ENCODE measurements at regions not wholly inside any gene's neighbourhood (a gene's known extent, or its start where the extent isn't known, plus 50 kb on each side); places are given as distances from the start of the nearest gene placed in this dataset.

GRCh38 chr2:163324677-163325076 lies 411.1 kb downstream of the FIGN start:
- Histone ChIP-seq H3K9ac (ENCODE audit: insufficient read length, low read depth) (no peak overlapping the region), H3K9me3 (ENCODE audit: insufficient read depth, low read length) (no peaks in the 10 kb centered on the region), H3K4me1 (ENCODE audit: insufficient read depth, insufficient read length) (no peaks in the 10 kb centered on the region), H3K36me3 (ENCODE audit: insufficient read depth, insufficient read length, low read length) (no peaks in the 10 kb centered on the region), H3K27me3 (ENCODE audit: insufficient read depth, insufficient read length) (no peaks in the 10 kb centered on the region), H3K4me3 (ENCODE audit: insufficient read length, low read depth) (no peak overlapping the region)
- no peak for DNase-seq (ENCODE audit: low read depth, low spot score)
- TF ChIP-seq SUZ12 (IDR thresholded peaks at IDR 0.05; ENCODE audit: extremely low read depth, insufficient read depth, insufficient read length) (no peak), ZNF274 (IDR thresholded peaks at IDR 0.05; ENCODE audit: low read depth, low read length) (no peak), YY1 (IDR thresholded peaks at IDR 0.05; ENCODE audit: insufficient read depth, insufficient read length) (no peak)

- no peak for TF ChIP-seq ZNF274 (IDR thresholded peaks at IDR 0.05; ENCODE audit: low read depth, low read length)
- no peak for TF ChIP-seq YY1 (IDR thresholded peaks at IDR 0.05; ENCODE audit: insufficient read depth, insufficient read length)
- no peak for TF ChIP-seq SUZ12 (IDR thresholded peaks at IDR 0.05; ENCODE audit: extremely low read depth, insufficient read depth, insufficient read length)
- no peak for DNase-seq (ENCODE audit: low read depth, low spot score)
- Histone ChIP-seq H3K9me3 (ENCODE audit: insufficient read depth, low read length) (no peaks in the 10 kb centered on the region; the same call in 1 of the 2 replicates), H3K4me1 (ENCODE audit: insufficient read depth, insufficient read length) (no peaks in the 10 kb centered on the region), H3K9ac (ENCODE audit: insufficient read length, low read depth) (no peak overlapping the region), H3K36me3 (ENCODE audit: insufficient read depth, insufficient read length, low read length) (no peaks in the 10 kb centered on the region), H3K27me3 (ENCODE audit: insufficient read depth, insufficient read length) (no peaks in the 10 kb centered on the region), H3K4me3 (ENCODE audit: insufficient read length, low read depth) (no peak overlapping the region)
Measured at GRCh38 chr2:163319006-163319405, 416.8 kb downstream of the FIGN start.

GRCh38 chr2:163314712-163315111 lies 421.1 kb downstream of the FIGN start:
- Histone ChIP-seq H3K27me3 (ENCODE audit: insufficient read depth, insufficient read length) (no peaks in the 10 kb centered on the region), H3K36me3 (ENCODE audit: insufficient read depth, insufficient read length, low read length) (no peaks in the 10 kb centered on the region), H3K4me3 (ENCODE audit: insufficient read length, low read depth) (no peak overlapping the region), H3K4me1 (ENCODE audit: insufficient read depth, insufficient read length) (no peaks in the 10 kb centered on the region), H3K9me3 (ENCODE audit: insufficient read depth, low read length) (no peaks in the 10 kb centered on the region; the same call in 1 of the 2 replicates), H3K9ac (ENCODE audit: insufficient read length, low read depth) (no peak overlapping the region)
- TF ChIP-seq SUZ12 (IDR thresholded peaks at IDR 0.05; ENCODE audit: extremely low read depth, insufficient read depth, insufficient read length) = no peak
- TF ChIP-seq YY1 (IDR thresholded peaks at IDR 0.05; ENCODE audit: insufficient read depth, insufficient read length) = no peak
- TF ChIP-seq ZNF274 (IDR thresholded peaks at IDR 0.05; ENCODE audit: low read depth, low read length) = no peak
- DNase-seq (ENCODE audit: low read depth, low spot score) = no peak

DNA sequence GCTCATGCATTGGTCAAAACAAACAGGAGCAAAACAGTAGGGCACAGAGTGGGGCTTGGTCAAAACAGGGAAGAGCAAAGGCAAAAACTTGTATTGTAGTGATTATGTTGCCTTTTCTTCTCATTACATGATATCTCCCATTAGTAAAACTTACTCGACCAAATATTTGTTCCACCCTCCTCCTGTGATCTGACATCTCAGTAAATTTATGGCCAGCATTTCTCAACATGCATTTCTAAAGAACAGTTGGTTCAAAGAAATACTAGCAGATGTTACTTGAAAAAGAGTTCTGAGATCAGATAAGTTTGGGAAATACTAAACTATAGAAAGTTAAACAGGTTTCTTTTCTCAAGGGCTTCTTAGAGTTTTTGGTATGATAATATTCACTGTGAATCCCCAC lies 423.1 kb downstream of the FIGN start:
- no peak for TF ChIP-seq ZNF274 (IDR thresholded peaks at IDR 0.05; ENCODE audit: low read depth, low read length)
- TF ChIP-seq SUZ12 (IDR thresholded peaks at IDR 0.05; ENCODE audit: extremely low read depth, insufficient read depth, insufficient read length) = no peak
- no peak for TF ChIP-seq YY1 (IDR thresholded peaks at IDR 0.05; ENCODE audit: insufficient read depth, insufficient read length)
- Histone ChIP-seq H3K4me1 (ENCODE audit: insufficient read depth, insufficient read length) (no peaks in the 10 kb centered on the region), H3K9ac (ENCODE audit: insufficient read length, low read depth) (no peak overlapping the region), H3K36me3 (ENCODE audit: insufficient read depth, insufficient read length, low read length) (no peaks in the 10 kb centered on the region), H3K27me3 (ENCODE audit: insufficient read depth, insufficient read length) (no peaks in the 10 kb centered on the region), H3K4me3 (ENCODE audit: insufficient read length, low read depth) (no peak overlapping the region), H3K9me3 (ENCODE audit: insufficient read depth, low read length) (no peaks in the 10 kb centered on the region; the same call in 1 of the 2 replicates)
- no peak for DNase-seq (ENCODE audit: low read depth, low spot score)

GRCh38 chr2:163306647-163307046 lies 429.2 kb downstream of the FIGN start:
- TF ChIP-seq SUZ12 (IDR thresholded peaks at IDR 0.05; ENCODE audit: extremely low read depth, insufficient read depth, insufficient read length) (no peak), ZNF274 (IDR thresholded peaks at IDR 0.05; ENCODE audit: low read depth, low read length) (no peak), YY1 (IDR thresholded peaks at IDR 0.05; ENCODE audit: insufficient read depth, insufficient read length) (no peak)
- H3K9me3 ChIP-seq (ENCODE audit: insufficient read depth, low read length) = peaks cover 16% of the 10 kb centered on the region
- H3K4me3 ChIP-seq (ENCODE audit: insufficient read length, low read depth) = no peak overlapping the region
- DNase-seq (ENCODE audit: low read depth, low spot score) = no peak
- H3K27me3 ChIP-seq (ENCODE audit: insufficient read depth, insufficient read length) = no peaks in the 10 kb centered on the region
- no peaks in the 10 kb centered on the region for H3K36me3 ChIP-seq (ENCODE audit: insufficient read depth, insufficient read length, low read length)
- H3K4me1 ChIP-seq (ENCODE audit: insufficient read depth, insufficient read length) = no peaks in the 10 kb centered on the region
- H3K9ac ChIP-seq (ENCODE audit: insufficient read length, low read depth) = no peak overlapping the region

- no peaks in the 10 kb centered on the region for H3K4me1 ChIP-seq (ENCODE audit: insufficient read depth, insufficient read length)
- no peaks in the 10 kb centered on the region for H3K27me3 ChIP-seq (ENCODE audit: insufficient read depth, insufficient read length)
- H3K9me3 ChIP-seq (ENCODE audit: insufficient read depth, low read length) = peaks cover 11% of the 10 kb centered on the region
- no peak overlapping the region for H3K9ac ChIP-seq (ENCODE audit: insufficient read length, low read depth)
- DNase-seq (ENCODE audit: low read depth, low spot score) = no peak
- H3K36me3 ChIP-seq (ENCODE audit: insufficient read depth, insufficient read length, low read length) = no peaks in the 10 kb centered on the region
- no peak overlapping the region for H3K4me3 ChIP-seq (ENCODE audit: insufficient read length, low read depth)
- no peak for TF ChIP-seq SUZ12 (IDR thresholded peaks at IDR 0.05; ENCODE audit: extremely low read depth, insufficient read depth, insufficient read length)
- no peak for TF ChIP-seq YY1 (IDR thresholded peaks at IDR 0.05; ENCODE audit: insufficient read depth, insufficient read length)
- TF ChIP-seq ZNF274 (IDR thresholded peaks at IDR 0.05; ENCODE audit: low read depth, low read length) = no peak
Measured at GRCh38 chr2:163302141-163302540, 433.7 kb downstream of the FIGN start.

DNA sequence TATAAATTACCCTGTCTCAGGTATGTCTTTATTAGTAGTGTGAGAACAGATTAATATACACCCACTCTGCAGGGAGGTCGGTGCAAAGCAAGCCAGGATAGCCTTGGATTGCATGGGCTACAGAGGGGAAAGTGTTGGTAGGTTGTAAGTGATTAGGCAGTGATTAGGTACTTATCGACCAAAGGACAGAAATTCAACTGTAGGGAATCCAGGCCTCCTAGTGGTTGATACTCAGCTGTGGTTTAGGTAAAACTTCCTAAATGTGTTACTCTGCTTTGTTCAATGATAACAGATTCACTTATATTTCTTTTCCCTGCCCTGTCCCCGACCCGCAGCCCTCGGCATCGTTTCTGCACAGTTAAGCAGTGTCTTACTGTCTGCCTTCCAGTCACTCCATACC lies 444.0 kb downstream of the FIGN start:
- no peak for DNase-seq (ENCODE audit: low read depth, low spot score)
- TF ChIP-seq ZNF274 (IDR thresholded peaks at IDR 0.05; ENCODE audit: low read depth, low read length) (no peak), SUZ12 (IDR thresholded peaks at IDR 0.05; ENCODE audit: extremely low read depth, insufficient read depth, insufficient read length) (no peak), YY1 (IDR thresholded peaks at IDR 0.05; ENCODE audit: insufficient read depth, insufficient read length) (no peak)
- no peaks in the 10 kb centered on the region for H3K9me3 ChIP-seq (ENCODE audit: insufficient read depth, low read length)

More for the DNA sequence above, 444.0 kb downstream of the FIGN start:
- H3K4me1 ChIP-seq (ENCODE audit: insufficient read depth, insufficient read length) = no peaks in the 10 kb centered on the region
- no peak overlapping the region for H3K9ac ChIP-seq (ENCODE audit: insufficient read length, low read depth)
- H3K4me3 ChIP-seq (ENCODE audit: insufficient read length, low read depth) = no peak overlapping the region
- H3K36me3 ChIP-seq (ENCODE audit: insufficient read depth, insufficient read length, low read length) = no peaks in the 10 kb centered on the region
- no peaks in the 10 kb centered on the region for H3K27me3 ChIP-seq (ENCODE audit: insufficient read depth, insufficient read length)
